Dermis blood vessel endothelial cell (primary cell): ENCODE measurements at regions not wholly inside any gene's neighbourhood (a gene's known extent, or its start where the extent isn't known, plus 50 kb on each side); places are given as distances from the start of the nearest gene placed in this dataset.

Experiments
- DNase-seq: peaks from one replicate; pipeline ENCODE4 v3.0.0; 2010

DNA sequence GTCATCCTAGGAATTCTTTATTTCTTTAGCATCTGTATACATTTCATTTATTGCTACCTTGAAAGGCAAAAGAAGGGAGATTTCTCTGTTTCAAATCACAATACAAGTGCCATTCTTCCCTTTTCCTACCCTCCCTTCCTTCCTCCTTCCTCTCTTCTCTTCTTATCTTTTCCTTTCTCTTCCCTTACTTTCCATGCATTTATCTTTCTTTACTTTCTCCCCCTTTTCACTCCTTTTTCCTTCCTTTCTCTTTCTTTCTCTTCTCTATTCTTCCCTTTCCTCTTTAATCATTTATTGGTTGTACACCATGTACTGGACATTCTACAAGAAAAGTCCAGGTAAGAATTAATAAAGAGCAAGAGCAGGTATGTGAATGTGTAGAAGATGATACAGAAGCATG is 251.0 kb upstream of the PEX5L start:
- DNase-seq = no peak

DNA sequence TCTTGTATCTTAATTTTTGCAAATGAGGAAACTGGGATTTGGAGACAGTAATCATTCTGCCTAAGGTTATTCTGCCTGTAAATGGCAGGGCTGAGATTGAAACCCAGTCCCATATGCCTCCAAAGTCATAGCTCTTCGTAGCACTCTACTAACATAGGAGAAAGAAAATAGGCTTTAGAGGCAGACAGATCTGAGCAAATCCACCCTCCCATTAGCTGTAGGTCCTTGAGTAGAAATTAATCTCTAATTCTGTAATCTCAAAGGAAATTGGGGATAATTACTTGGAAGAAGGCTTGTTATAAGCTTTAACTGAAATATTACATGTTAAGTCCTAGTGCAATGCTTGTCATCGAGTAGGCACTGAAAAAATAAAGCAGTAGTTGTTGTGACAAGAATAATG is 252.1 kb upstream of the PEX5L start:
- DNase-seq = no peak

DNA sequence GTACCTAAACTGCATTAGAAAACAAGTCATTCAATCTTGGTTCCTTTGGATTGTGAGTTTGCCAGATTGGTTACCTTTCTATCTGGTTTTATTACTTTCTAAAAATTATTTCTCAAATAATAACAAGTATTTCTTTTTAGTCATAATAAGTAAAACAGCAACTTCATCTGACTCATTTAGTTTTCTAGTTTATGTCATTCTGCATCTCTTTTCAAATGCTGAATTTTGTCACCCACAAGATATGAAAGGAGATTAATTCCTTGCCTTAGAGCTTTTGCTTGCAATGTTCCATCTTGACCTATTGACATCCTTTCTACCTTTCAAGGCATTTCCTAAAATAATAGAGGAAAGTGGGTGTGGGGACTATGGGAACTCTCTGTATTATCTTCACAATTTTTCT is 253.6 kb upstream of the PEX5L start:
- DNase-seq = no peak

DNA sequence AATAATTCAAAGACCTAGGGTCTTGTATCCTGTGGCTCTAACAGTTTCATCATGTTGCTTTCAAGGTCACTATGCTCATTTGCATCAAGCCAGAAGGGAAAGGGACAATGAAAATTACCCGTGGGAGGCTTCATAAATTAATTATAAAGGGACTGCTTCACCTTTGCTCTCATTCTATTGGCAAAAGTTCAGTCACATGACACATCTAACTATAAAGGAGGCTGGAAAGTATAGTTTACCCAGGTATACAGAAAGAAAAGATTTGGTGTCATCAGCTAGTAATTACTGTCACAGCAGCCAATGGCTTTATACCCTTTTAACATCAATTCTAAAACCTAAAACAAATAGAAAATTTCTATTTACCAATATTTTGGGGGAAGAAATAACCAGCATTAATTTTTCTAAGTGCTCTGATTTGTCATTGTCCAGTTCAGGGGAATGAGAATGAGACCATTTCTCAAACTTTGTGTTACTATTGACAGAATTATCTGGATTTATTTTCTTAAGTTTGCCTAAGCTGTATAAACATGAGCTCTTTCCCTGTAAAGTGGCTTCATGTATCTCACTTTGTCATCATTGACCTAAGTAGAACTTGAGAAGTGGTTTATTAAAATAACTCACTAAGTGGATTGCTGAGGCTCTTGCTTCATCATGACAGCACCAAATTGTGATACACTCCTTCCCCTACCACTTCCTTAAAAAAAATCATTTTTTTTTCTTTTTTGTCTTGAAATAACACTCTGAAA is 257.7 kb upstream of the PEX5L start:
- DNase-seq = no peak

DNA sequence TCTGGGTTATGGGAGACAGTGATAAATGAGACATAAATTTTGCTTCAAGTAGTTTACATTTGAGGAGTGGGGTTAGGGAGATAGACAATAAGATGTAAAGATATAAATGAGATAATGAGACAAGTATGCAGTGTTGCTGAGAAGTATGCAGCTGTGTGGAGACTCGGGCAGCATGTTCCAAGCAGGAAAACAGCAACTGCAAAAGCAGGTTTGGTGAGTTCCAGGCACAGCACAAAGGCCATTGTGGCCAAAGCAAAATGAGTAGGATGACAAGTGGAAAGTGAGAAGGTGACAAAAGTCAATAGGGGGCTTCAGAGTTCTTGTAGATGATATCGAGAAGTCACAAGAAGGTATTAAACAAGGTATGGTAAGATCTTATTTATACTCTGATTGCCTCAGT is 259.1 kb upstream of the PEX5L start:
- DNase-seq = no peak

DNA sequence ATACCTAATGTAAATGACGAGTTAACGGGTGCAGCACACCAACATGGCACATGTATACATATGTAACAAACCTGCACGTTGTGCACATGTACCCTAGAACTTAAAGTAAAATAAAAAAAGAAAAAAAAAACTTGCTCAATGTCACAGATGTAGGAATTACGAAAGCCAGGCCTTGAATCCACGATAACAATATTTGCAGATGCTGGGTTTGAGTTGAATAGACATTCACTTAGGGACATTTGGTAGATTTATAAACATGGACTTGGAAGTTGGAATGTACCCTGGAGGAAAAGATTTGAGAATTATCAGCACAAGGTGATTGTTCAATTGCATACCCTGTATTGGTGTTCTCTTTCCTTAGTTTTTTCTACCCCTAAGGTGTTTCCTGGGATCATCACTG is 260.2 kb upstream of the PEX5L start:
- no peak for DNase-seq

DNA sequence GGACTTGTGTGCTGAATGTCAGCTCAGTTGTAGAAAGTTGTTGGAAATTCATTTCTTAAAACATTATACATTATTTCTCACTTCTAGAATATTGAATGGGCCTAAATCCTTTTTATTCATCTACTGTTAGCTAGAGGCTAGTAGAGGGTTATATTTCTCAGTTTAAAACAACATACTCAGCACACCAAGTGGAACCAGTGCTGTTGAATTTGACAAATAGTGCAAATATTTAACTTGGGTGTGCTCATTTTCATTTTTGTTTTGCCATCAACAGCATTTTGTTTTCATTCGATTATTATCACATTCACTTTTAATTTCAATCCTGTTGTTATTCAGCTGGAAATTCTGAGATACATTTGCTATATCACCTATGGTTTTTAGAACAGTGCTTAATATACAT is 269.4 kb upstream of the PEX5L start:
- DNase-seq = no peak

DNA sequence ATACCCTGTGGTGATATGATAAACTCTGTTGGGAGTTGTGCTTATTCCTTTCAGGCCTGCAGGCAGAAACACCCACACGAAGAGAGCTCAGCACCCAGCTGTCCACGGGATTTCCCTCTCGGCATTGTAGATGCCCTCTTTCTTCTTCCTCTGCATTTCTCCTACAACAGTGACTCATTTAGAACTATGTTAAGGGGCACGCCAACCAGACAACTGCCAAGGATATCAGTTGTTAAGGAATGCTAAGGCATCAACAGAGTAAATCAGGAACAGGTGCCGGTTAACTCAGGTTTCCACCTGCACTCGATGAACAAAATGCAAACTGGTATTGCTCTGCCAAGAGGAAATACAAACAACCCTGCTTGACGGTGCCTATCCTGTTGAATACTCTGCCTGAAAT is 270.0 kb upstream of the PEX5L start:
- DNase-seq = no peak

DNA sequence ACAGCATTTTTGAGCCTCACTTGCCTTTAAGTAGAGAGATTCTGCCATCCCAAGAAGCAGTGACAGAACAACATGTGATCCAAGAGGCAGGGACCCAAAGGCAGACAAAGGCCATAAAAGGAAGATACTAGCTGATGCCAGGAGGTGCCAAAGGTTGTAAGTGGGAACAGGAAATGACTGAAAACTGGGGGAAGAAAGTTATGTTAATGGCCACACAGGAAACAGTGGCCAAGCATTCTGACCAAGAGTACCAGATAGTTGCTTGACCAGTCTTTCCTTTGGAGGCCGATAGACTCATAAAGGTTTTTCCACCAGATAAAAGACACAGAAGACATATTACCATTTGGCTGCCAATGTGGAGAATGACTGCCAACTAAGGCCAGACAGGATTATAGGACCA is 274.5 kb upstream of the PEX5L start:
- no peak for DNase-seq

DNA sequence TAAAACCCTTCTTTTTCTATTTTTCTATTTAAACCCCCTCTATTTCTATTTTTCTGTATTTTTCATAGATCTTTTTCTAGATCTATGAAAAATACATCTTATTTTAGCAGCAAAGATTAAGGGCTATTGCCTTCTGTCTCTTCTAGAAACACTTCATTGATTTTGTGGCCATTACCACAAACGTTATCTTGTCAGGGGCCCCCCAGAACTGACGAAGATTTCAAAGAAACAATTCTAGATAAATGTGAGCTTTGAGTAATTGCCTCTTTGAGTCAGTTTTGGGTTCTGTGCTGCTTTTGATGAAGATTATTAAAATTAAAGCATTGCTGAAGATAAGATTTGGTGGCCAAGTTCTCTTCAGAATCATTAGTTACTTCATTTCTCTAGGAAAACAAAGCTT is 279.6 kb upstream of the PEX5L start:
- DNase-seq = no peak

DNA sequence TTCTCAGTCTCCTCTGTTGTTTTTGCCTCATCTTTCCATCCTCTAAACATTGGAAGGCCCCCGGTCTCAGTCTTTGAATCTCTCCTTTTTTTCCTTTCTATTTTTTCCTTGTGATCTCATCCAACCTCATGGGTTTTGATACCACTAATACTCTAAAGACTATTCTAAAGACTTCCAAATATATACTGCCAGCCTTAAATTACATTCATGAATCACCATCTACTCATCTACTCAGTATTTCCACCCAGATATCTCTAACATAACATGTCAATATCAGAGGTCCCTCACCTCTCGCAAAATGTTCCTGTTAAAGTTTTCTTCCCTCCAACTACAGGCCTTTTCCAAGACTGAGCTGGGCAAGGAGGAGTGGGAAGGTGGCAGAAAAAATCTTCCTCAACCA is 282.5 kb upstream of the TTC14 start:
- DNase-seq = no peak

DNA sequence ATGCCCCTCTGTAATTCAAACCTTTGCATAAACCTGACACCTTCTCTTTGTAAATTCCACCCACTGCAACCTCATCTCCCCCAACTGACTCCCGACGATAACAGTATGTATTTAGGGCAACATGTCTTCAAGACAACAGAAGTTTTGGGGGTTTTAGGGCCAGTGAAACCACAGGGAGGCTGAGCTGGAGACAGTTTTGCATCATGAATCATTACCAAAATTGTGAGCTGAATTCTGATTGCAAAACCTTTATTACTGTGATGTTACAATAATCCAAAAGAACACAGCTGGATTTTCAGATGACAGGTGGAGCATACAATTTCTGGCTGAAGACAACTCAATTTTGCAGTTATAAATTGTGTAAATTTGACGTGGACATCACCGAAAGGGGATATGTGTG is 281.3 kb upstream of the TTC14 start:
- no peak for DNase-seq

DNA sequence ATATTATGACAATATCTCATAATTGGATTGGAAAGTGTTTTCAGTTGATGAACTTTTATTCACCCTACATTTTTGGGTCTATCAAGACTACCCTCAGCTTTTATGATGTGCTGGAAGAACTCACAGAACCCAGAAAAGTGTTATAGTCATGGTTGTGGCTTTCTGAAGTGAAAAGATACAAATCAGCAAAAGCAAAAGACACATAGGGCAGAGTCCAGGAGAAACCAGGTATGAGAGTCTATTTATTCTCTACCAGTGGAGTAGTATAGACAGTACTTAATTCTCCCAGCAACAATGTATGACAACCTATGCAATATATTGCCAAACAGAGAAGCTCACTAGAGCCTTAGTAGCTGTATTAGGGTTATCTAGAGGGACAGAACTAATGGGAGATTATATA is 280.4 kb upstream of the TTC14 start:
- DNase-seq = no peak

DNA sequence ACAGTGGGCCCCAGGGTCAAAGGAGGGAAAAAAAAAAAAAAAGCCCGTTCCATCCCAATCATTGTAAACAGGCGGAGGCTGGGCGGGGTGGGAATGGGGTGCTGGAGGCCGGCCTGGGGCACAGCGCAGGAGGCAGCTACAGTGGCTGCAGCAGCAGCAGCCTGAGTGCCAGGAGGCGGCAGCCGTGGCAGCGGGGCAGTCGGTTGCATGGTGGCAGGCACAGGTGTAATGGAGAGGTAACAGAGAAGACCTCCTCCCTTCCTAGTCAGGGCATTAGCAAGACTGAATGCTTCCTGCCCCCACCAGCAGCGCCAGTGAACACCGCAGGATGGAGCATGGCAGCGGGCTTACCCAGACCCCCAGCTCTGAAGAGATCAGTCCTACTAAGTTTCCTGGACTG is 279.1 kb upstream of the TTC14 start:
- no peak for DNase-seq

DNA sequence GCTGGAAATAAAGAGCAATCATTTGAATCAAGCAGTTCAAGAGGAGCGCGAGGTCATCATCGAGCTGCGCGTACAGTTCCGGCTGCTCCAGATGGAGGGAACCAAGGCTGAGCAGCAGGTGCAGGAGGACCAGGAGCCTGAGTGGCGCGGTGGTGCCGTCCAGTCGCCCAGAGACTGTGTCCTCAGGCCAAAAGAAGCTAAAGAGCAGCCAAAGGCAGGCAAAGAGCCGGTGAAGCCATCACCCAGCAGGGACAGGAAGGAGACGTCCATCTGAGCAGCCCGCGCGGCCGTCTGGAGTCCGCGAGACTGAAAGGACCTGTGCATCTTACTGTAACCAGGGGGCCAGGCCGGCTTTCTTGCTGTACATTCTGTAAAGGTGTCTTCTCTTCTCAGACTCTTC is 277.2 kb upstream of the TTC14 start:
- DNase-seq = no peak

DNA sequence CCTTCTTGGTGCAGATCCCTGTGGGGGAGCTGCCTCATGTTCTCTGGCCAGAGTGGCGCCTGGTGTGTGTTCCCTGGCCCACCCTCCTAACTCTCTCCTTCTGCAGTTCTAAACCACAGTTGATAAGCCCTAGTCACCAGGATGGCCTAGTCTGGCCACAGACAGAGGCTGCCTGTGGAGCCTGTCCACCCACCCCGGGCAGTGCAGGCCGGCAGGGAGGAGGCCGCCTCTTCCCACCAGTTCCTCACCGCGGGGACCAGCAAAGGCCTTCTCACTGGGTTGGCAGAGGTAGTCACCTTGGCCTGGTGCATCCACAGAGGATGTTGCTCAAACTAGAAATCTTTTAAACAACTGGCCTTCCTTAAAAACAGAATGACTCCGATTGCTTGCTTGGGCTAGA is 276.4 kb upstream of the TTC14 start:
- DNase-seq = no peak

DNA sequence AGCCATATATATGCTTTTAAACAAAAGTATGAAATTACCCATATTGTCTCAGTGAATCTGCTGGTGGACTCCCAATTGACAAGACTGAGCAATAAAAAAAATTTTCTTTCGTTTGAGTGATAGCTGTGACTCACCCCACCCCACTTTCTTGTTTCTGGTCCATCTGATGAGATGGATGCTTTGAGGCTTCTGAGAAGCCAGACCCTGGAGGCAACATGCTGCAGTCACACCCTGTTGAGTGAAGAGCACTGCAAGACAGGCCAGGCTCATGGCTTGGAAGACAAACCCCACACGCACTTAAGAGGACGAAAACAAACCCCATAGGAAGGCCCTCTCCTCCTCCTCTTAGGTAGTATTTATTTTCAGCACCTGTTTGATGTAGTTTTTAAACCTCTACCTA is 276.0 kb upstream of the TTC14 start:
- DNase-seq = no peak

DNA sequence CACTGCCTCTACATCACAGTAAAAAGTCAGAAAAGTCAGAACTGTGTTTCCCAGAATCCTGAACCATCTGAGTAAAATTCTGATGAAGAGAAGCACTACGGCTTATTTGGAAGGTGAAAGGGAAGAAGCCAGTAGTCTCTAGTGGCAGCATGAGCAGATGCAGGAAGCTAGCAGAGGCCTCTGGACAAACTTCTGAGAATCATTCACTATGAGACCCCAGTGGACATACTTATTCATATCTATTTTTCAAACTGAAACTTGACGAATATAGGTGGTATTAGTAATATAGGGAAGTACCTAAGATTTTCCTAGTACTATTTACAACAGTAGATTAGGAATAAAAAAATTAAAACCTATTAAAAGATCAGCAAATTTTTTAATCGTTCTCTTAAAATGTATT is 272.8 kb upstream of the TTC14 start:
- no peak for DNase-seq

DNA sequence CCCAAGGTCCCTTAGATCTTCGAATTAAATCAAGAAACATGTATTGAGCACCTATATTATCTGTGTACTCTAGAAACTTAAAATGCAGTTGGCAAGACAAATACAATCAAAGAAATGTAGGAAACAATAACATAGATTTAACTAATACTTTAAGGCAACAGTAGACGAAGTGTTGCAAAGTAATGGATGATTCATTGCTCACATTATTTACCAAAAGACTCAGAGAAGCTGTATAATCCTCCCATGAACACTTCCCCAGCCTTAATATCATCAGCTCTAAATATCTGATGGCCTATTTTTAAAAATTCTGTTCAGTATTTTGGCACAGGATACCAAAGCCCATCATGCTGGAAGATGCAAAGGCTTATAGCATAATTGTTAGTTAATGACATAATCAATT is 272.1 kb upstream of the TTC14 start:
- DNase-seq = no peak

DNA sequence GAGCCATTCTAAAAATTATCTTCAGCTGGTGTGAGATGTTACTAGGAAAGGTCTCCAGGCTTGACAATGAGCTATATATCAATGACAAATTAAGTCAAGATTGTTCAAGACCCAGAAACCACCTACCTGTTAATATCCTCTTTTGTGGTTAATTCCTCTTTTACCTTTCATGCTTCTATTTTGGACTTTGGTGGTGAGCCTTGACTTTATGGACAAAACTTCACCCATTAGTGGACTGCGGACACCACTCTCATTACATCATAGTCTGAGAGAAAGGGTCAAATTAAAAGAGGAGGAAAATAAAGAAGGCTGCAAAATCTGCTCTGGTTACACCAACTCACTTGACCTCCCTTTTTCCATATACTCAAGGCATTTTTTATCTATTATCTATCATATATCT is 271.5 kb upstream of the TTC14 start:
- DNase-seq = no peak

DNA sequence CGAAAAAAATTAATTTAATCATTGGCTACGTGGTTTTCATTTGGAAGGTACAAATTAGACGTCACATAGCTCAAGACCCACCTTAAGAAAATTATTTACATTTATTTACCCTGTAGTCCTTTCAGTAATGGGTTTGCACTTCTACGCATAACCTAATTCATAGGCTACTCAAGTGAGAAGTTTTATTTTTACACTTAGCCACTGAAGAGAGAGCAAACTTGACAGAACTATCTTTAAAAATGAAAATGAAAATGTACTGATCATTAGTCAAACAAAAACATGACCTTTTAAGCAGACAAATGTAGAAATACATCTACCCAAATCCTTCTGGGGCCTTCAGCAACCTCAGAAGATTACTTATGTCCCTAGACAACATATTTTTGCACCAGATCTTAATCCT is 269.4 kb upstream of the TTC14 start:
- DNase-seq = no peak

DNA sequence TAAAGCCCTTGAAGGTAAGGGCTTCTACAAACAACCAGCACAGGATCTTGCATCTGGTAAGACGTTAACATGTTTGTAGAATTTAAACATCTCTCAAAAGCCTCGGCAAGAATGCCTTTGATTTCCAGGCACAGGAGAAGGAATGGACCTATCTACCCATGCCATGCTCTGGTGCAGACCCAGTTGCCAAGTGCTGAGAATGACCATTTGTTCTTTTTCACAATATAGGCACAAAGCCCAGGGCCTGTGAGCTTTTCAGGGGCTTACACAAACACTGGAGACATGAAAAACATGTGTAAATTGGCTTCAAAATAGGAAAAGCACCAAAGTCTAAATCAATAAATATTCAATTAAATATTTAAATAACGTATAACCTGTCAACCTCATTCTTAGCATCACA is 266.9 kb upstream of the TTC14 start:
- DNase-seq = no peak

DNA sequence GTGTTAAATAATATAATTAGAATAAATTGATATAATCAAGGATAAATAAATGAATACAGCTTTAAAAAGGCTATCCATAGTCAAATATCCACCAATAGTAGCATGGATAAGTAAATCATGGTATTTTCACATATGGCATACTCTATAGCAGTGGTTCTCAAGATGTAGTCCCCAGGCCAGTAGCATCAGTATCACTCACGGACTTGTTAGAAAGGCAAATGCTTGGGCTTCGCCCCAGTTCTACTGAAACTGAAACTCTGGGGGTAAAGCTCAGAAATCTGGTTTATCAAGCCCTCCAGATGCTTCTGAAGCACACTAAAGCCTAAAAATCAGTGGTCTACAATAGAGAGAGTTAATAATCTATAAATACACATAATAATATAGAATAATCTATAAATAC is 261.6 kb upstream of the TTC14 start:
- no peak for DNase-seq

DNA sequence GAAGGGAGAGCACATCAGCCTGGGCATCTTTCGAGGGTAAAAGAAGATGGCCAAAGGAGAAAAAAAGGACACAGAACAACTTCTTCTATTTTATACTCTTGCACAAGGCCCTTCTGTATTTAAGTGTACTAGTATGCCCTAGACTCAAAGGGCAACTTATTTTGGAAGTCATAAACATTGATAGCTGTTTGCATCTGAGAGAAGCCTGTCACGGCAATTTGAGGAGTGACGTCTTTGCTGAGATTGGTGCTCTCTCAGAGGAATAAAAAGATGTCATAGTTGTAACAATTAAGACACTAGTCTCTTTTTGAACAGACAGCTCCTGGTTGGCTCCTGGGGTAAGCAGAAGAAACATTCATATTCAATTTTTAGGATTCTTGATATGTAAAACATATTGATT is 260.4 kb upstream of the TTC14 start:
- no peak for DNase-seq

DNA sequence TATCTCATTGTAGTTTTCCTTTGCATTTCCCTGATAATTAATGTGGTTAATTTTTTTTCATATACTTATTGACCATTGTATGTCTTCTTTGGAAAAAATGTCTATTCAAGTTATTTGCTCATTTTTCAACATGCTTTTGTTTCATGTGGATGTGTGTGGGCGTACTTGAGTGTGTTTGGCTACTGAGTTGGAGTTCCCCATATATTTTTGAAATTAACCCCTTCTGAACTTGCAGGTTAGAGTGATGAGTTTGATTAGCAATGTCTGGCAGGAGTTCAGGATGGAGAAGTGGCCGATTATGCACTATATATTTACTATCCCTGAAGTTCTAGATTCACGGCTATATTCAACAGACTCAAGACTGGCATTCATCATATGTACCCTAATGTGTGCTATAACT is 250.4 kb upstream of the TTC14 start:
- DNase-seq = no peak

DNA sequence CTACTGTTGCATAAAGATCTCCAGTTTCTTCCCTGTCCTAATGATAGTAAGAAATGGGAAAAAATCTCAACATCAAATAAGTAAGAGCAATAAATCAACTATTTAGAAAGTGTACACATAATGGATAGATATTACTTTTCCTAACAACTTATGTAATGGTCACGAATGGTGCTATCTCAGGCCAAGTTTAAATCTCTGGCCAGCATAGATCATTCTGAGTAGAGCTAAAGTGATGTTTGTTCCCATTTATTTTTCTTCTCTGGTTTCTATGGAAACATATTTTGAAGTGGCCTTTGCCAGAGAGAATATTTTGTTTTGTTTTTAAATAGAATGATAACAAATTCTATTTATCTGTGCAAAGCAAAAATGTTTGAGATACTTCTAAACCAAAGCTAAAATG is 249.7 kb upstream of the TTC14 start:
- DNase-seq = no peak
